ENCODE measurements at regions not wholly inside any gene's neighbourhood (a gene's known extent, or its start where the extent isn't known, plus 50 kb on each side); places are given as distances from the start of the nearest gene placed in this dataset.

DNA sequence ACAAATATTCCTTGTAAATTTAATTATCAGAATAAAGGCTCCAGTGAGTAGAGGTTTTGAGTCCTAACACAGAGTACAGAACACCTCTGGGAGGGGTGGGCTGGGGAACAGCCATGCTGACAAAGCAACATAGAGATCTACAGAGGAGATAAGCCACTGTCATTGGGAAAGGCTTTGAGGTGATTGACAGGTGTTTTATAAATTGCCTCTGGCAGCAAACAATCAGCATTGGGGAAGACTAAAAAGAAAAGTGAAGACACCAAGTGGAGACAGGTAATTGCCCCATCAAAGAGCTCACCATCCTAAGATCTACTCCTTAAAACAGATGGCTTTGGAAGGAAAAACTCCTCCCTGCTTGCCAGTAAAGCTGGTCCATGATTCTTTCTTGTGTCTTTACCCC lies 189.7 kb upstream of the TLE4 start:
- no peak for TF ChIP-seq ZFX (IDR thresholded peaks at IDR 0.05)
- TF ChIP-seq CTCF (conservative IDR thresholded peaks at IDR 0.05) = no peak
- H3K27ac ChIP-seq = no peak overlapping the region

DNA sequence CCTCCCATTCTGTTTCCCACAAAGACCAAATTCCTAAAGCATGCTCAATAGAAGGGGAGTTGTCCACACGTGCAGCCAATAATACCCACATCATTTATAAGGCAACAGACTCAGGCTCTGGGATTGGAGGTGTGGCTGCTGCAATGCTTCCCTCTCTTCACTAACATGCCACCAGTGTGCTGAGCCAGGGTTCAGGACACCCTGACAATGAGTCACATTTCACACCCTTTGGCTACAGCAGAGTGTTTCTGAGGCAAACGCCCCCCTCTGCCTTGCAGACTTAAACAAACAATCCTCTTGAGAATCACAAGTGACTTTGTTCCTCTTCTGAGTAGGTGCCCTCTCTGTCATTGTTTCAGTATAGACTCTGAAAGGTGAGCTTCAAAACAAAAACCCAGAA lies 189.3 kb upstream of the TLE4 start:
- H3K27ac ChIP-seq = no peak overlapping the region
- TF ChIP-seq CTCF (conservative IDR thresholded peaks at IDR 0.05) = no peak
- TF ChIP-seq ZFX (IDR thresholded peaks at IDR 0.05) = no peak

DNA sequence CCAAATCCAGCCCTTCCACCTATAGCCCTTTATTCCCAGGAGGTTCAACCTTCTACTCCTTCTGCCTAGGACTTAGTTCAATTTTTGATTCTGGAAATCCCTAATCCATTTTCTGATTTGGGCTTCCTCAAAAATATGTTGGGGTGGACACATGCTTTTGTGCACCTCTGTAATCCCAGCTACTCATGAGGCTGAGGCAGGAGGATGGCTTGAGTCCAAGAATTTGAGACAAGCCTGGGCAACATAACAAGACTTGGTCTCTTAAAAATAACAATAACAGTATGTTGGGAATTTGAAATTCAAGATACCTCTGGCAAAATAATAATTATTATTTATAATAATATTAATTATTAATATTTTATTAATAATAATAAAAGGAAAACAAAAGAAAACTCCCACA lies 188.7 kb upstream of the TLE4 start:
- TF ChIP-seq ZFX (IDR thresholded peaks at IDR 0.05) (no peak), CTCF (conservative IDR thresholded peaks at IDR 0.05) (no peak)
- H3K27ac ChIP-seq = no peak overlapping the region

- TF ChIP-seq CTCF (conservative IDR thresholded peaks at IDR 0.05) (no peak), ZFX (IDR thresholded peaks at IDR 0.05) (no peak)
- H3K27ac ChIP-seq = no peak overlapping the region
Measured at GRCh38 chr9:79384091-79384490, 187.7 kb upstream of the TLE4 start.

GRCh38 chr9:79384501-79384900 lies 187.3 kb upstream of the TLE4 start:
- no peak overlapping the region for H3K27ac ChIP-seq
- TF ChIP-seq ZFX (IDR thresholded peaks at IDR 0.05) (no peak), CTCF (conservative IDR thresholded peaks at IDR 0.05) (no peak)

DNA sequence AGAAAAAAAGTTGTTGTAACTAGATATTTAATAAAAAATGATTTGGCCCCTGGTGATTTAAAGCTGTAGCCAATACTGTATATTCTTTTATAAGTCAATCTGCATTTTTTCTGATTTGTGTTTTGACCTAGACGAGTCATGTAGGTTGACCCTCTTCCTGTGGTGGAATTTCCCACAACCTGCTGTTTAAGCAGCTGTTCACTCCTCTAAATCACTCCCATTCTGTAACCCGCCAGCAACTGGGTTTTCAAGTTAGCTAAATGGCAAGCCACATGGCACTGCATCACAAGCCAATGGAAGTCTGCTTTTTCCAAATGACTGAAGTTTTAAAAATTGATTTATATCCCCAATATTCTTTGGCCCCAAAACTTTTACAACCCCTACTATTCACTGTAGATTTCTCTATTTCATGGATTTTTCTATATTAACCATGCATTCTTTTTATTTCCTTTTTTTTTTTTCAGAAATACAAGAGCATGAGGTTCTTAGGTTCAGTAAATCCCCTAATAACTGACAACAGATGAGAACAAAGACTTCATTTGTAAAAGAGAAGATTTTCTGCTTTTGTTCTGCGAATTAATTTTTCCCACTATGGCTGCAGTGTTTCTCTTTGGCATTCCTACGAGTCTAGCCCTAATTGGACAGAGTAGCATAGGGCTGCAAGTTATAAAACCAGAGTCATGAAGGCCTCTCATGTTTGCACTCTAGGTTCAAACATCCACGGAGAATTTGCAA lies 184.5 kb upstream of the TLE4 start:
- H3K27ac ChIP-seq = no peak overlapping the region
- TF ChIP-seq ZFX (IDR thresholded peaks at IDR 0.05) = no peak
- no peak for TF ChIP-seq CTCF (conservative IDR thresholded peaks at IDR 0.05)

DNA sequence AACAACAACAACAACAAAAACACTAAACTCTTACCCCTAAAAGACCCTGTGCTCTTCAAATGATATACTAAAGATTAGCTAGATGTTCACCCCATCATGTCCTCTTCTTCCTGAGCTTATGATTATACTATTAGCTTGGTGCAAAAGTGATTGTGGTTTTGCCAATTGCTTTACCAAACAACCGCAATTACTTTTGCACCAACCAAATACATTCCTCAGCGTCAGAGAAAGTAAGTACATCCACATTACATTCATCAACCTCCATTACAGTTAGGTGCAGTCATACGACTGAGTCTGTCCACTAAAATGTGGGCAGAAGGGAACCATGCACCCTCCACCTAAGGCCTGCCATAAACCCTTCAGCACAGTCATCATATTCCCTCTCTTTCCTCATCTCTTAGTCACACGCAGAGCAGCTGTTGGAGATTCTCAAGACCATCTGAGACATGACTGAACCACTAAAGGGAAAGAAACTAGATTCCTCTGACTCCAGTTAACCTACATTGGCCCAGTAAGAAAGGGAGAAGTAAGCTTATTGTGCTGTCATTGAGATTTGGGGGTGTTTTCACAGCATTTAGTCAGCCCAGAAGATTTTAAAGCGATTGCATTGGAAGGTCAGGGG lies 181.6 kb upstream of the TLE4 start:
- TF ChIP-seq ZFX (IDR thresholded peaks at IDR 0.05) (no peak), CTCF (conservative IDR thresholded peaks at IDR 0.05) (no peak)

More for the DNA sequence above, 181.6 kb upstream of the TLE4 start:
- no peak overlapping the region for H3K27ac ChIP-seq
